OCI-LY7 (cell line): ENCODE measurements at regions not wholly inside any gene's neighbourhood (a gene's known extent, or its start where the extent isn't known, plus 50 kb on each side); places are given as distances from the start of the nearest gene placed in this dataset.

ENCODE experiments used
- BruUV-seq: library from RNA; stranded (reverse); fragments of 400-500 nt; replicated peaks from 2 replicates; lab custom pipeline; 2021; lab: Mats Ljungman, UMichigan
- CTCF ChIA-PET: fragments of 300-600 bp; sonication (Branson Sonifier 250); formaldehyde crosslinking; loops from one replicate; lab custom pipeline; 2022; ENCODE audit warnings: antibody characterized with exemption; ENCODE audit not compliant: unreplicated experiment; lab: Charles Lee
- POLR2A ChIA-PET: fragments of 300-600 bp; sonication (Branson Sonifier 250); formaldehyde crosslinking; loops from one replicate; lab custom pipeline; 2022; ENCODE audit warnings: antibody characterized with exemption; lab: Charles Lee
- DNase-seq: peaks from one replicate; pipeline ENCODE4 v3.0.0-alpha.2; 2015; ENCODE audit warnings: low spot score
- H2AFZ ChIP-seq: fragments of 200-600 bp; sonication (generic), shearing (Covaris generic); 2 replicates; pipeline ENCODE4 v1.6.1; 2014; ENCODE audit warnings: mild to moderate bottlenecking, antibody characterized with exemption, low read length, moderate library complexity
- H3K27ac ChIP-seq: fragments of 200-600 bp; sonication (generic); 2 replicates; pipeline ENCODE4 v1.5.1; 2014; ENCODE audit warnings: mixed run types, low read depth, mild to moderate bottlenecking, moderate library complexity, low read length, inconsistent platforms; ENCODE audit not compliant: poor library complexity, severe bottlenecking
- H3K36me3 ChIP-seq: fragments of 200-600 bp; sonication (generic); 2 replicates; pipeline ENCODE4 v1.6.1; 2014; ENCODE audit warnings: mild to moderate bottlenecking, antibody characterized with exemption, low read length, moderate library complexity, mixed read lengths; ENCODE audit not compliant: insufficient read depth
- H3K4me1 ChIP-seq: fragments of 200-600 bp; sonication (generic); 2 replicates; pipeline ENCODE4 v1.5.1; 2014; ENCODE audit warnings: mild to moderate bottlenecking, low read length; ENCODE audit not compliant: insufficient read depth, poor library complexity, severe bottlenecking
- H3K4me2 ChIP-seq: fragments of 200-600 bp; sonication (generic); 2 replicates; pipeline ENCODE4 v1.6.1; 2014; ENCODE audit warnings: mild to moderate bottlenecking, low read length
- H3K4me3 ChIP-seq: fragments of 200-600 bp; sonication (generic); 2 replicates; pipeline ENCODE4 v1.5.1; 2014; ENCODE audit warnings: mild to moderate bottlenecking, low read depth, low read length; ENCODE audit not compliant: poor library complexity, severe bottlenecking
- H3K79me2 ChIP-seq: fragments of 200-600 bp; sonication (generic); 2 replicates; pipeline ENCODE4 v1.6.1; 2016; ENCODE audit warnings: low read depth, mild to moderate bottlenecking, low read length, moderate library complexity, mixed read lengths; ENCODE audit not compliant: insufficient read depth
- H3K9me2 ChIP-seq: fragments of 200-600 bp; sonication (generic); 2 replicates; pipeline ENCODE4 v1.6.1; 2016; ENCODE audit warnings: mild to moderate bottlenecking, low read length, mixed read lengths; ENCODE audit not compliant: insufficient read depth
- H3K9me3 ChIP-seq: fragments of 200-600 bp; sonication (generic); 2 replicates; pipeline ENCODE4 v1.6.1; 2014; ENCODE audit warnings: mild to moderate bottlenecking, mixed run types, low read length, mixed read lengths
- H4K20me1 ChIP-seq: fragments of 200-600 bp; sonication (generic); 2 replicates; pipeline ENCODE4 v1.6.1; 2014; ENCODE audit warnings: mild to moderate bottlenecking, antibody characterized with exemption, low read length, moderate library complexity, mixed read lengths; ENCODE audit not compliant: insufficient read depth
- CTCF ChIP-seq: fragments of 200-600 bp; sonication (generic); conservative IDR thresholded peaks from 2 replicates; pipeline ENCODE4 v1.5.1; 2014; ENCODE audit warnings: mild to moderate bottlenecking, antibody characterized with exemption, low read length, moderate library complexity, mixed read lengths
- EZH2phosphoT487 ChIP-seq: fragments of 200-600 bp; sonication (generic); IDR thresholded peaks from 2 replicates; pipeline ENCODE4 v1.6.1; 2018; ENCODE audit warnings: low read depth, borderline replicate concordance, mild to moderate bottlenecking, mixed run types, antibody characterized with exemption, low read length, moderate library complexity, mixed read lengths
- intact Hi-C: fragments of 100-400 bp; cut with micrococcal nuclease; formaldehyde crosslinking; loops from one replicate; pipeline ENCODE4 v1.10.0; 2022; ENCODE audit not compliant: unreplicated experiment

- Histone ChIP-seq H3K79me2 (no peaks in the 10 kb centered on the region), H3K9me3 (no peaks in the 10 kb centered on the region), H3K36me3 (no peaks in the 10 kb centered on the region), H3K4me3 (no peak overlapping the region), H3K4me1 (peaks cover 43% of the 10 kb centered on the region), H3K9me2 (no peaks in the 10 kb centered on the region), H3K27ac (peak overlapping the region; percentile 24), H4K20me1 (no peaks in the 10 kb centered on the region), H2AFZ (peak overlapping the region; percentile 51; the same call in 1 of the 2 replicates), H3K4me2 (no peak overlapping the region)
- DNase-seq: no peak
- ChIA-PET POLR2A (no interaction called here), CTCF (no interaction called here)
- no peak for TF ChIP-seq CTCF
- TF ChIP-seq EZH2phosphoT487: no peak
- intact Hi-C loops: no loop called here
- no TSS peak for BruUV-seq
These were observed 73.8 kb upstream of the UBAC2 start for GRCh38 chr13:99126821-99127220.

- intact Hi-C loops: no loop called here
- peak; percentile 59 for DNase-seq
- H3K4me3 ChIP-seq: peak overlapping the region; percentile 41
- H3K4me2 ChIP-seq: peak overlapping the region; percentile 50
- ChIA-PET CTCF (interaction anchor here (0.8 kb wide), 1 partner anchor 103 kb away, joined by 3 read pairs; no protein-coding TSS in a partner anchor), POLR2A (interaction anchor here (0.9 to 1.4 kb wide), 4 partner anchors 8 to 46 kb away, joined by 3 to 6 read pairs (median 4); no protein-coding TSS in a partner anchor)
- H3K4me1 ChIP-seq: peaks cover 49% of the 10 kb centered on the region
- peak overlapping the region; percentile 71 for H3K27ac ChIP-seq
- no peaks in the 10 kb centered on the region for H3K9me3 ChIP-seq
- H3K36me3 ChIP-seq: no peaks in the 10 kb centered on the region
- no TSS peak for BruUV-seq
- no peaks in the 10 kb centered on the region for H3K9me2 ChIP-seq
- no peaks in the 10 kb centered on the region for H3K79me2 ChIP-seq
- TF ChIP-seq CTCF (no peak), EZH2phosphoT487 (no peak)
- H2AFZ ChIP-seq: peak overlapping the region; percentile 75; the same call in 1 of the 2 replicates
- H4K20me1 ChIP-seq: no peaks in the 10 kb centered on the region
These were observed 71.6 kb upstream of the UBAC2 start for GRCh38 chr13:99129050-99129449.

GRCh38 chr13:99129951-99130350 is 70.7 kb upstream of the UBAC2 start:
- H3K9me3 ChIP-seq: no peaks in the 10 kb centered on the region
- H3K9me2 ChIP-seq: no peaks in the 10 kb centered on the region
- no peak for DNase-seq
- no peaks in the 10 kb centered on the region for H4K20me1 ChIP-seq
- H3K4me2 ChIP-seq: no peak overlapping the region
- TF ChIP-seq CTCF (no peak), EZH2phosphoT487 (no peak)
- H3K79me2 ChIP-seq: no peaks in the 10 kb centered on the region
- POLR2A ChIA-PET: interaction anchor here (0.5 to 1.4 kb wide), 4 partner anchors 7 to 47 kb away, joined by 3 to 6 read pairs (median 3); no protein-coding TSS in a partner anchor
- H2AFZ ChIP-seq: no peak overlapping the region
- H3K4me3 ChIP-seq: no peak overlapping the region
- intact Hi-C loops: no loop called here
- BruUV-seq: no TSS peak
- peak overlapping the region; percentile 71 for H3K27ac ChIP-seq
- CTCF ChIA-PET: no interaction called here
- H3K36me3 ChIP-seq: no peaks in the 10 kb centered on the region
- peaks cover 41% of the 10 kb centered on the region for H3K4me1 ChIP-seq
